GM19351 (cell line): ENCODE measurements at regions not wholly inside any gene's neighbourhood (a gene's known extent, or its start where the extent isn't known, plus 50 kb on each side); places are given as distances from the start of the nearest gene placed in this dataset.

Experiments used
- ATAC-seq: cut with Tn5 transposase; IDR thresholded peaks from one replicate; pipeline ENCODE4 v1.9.1; 2021; ENCODE audit warnings: mild to moderate bottlenecking, moderate library complexity; ENCODE audit not compliant: unreplicated experiment

DNA sequence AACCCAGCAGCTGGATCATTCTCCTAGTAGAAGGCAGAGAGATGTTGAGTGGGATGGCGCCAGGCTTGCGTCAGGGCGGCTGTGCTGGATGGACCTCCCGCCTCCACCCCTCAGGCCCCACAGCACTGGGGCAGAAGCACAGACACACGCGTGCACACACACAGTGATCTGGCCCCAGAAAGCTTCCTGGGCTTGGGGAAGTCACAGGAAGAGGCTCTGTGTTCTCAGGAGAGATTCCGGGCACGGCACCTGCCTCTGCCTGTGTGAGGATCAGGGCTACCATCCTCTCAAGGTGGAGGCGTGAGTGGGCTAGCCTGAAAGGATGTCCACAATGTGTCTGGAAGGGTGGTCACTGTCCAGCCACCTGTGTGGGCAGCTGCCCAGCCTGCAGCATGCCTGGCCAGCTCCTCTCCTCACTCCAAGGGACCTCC is 229.8 kb upstream of the HS6ST1 start:
- no peak for ATAC-seq

GRCh38 chr2:128549094-128549493 is 230.4 kb upstream of the HS6ST1 start:
- no peak for ATAC-seq

DNA sequence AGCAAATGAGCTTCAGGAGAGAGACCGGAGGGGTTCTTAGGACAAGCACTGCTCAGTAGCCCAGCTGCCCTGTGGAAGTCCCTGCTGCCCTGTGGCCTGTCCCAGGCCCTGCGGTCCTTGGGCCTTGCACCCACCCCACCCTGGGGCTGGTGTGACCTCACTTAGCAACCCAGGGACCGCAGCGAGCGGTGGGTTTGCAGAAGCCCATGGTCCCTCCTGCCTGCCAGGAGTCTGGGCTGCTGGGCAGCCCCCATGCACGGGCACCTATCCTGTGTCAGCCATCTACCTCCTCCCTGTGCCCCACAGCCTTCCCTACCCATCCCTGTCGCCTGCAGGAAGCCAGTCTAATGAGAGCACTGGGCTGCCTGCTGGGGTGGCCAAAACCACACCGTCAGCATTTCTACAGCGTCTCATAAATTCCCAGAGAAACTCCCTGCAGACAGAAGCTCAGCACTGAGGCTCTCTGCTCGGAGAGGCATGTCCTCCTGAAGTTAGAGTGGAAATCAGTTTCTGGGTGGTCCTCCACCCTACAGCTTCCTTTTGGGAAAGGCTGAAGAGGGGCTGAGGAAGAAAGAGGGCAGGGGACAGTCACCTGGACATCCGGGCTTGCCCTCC is 231.1 kb upstream of the HS6ST1 start:
- ATAC-seq, result no peak

DNA sequence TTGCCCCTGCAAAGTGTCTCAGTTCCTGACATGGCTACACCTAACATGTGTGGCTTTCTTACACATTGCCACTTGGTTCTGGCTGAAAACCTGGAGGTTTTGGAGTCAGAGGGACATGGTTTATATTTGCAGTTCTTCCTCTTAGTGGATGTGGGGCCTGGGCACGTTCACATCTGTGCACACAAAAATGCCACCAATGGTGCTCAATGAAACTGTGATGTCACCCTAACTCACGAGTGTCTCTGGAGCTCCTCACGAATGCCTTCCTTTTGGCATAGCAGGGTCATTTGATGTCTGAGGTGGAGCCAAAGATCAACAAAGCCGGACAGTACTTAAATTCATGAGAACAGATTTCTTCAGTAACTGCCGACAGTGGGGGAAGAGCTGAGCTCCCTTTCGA is 231.7 kb upstream of the HS6ST1 start:
- no peak for ATAC-seq

DNA sequence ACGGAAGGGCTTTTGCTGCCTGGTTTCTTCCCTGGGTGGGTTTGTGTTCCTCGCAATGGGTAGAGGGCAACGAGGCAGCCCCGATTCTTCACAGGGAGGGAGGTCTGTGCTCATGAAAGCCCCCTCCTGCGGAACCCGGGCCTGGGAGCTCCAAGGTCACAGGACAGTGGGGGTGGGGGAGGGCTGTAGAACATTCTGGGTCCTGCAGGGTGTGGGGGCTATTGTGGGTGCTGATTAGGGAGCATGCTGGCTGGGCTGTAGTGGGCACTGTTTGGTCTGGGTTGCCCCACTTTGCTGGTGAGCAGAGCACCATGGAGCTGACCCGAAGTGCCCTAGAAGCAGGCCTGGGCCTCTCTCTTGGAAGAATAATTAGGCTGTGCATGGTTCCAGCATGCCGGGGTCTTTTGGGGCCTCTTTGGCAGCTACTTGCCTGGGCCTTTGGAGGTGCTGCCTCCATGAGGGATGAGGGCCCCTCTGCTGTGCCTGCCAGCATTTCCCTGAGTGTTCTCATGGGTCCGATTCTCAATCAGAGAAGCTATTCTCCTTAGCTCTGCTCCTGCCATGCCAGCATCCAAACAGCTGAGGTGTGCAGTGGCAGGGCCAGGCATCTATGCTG is 232.2 kb upstream of the HS6ST1 start:
- ATAC-seq, result no peak

GRCh38 chr2:128551435-128551834 is 232.8 kb upstream of the HS6ST1 start:
- no peak for ATAC-seq

DNA sequence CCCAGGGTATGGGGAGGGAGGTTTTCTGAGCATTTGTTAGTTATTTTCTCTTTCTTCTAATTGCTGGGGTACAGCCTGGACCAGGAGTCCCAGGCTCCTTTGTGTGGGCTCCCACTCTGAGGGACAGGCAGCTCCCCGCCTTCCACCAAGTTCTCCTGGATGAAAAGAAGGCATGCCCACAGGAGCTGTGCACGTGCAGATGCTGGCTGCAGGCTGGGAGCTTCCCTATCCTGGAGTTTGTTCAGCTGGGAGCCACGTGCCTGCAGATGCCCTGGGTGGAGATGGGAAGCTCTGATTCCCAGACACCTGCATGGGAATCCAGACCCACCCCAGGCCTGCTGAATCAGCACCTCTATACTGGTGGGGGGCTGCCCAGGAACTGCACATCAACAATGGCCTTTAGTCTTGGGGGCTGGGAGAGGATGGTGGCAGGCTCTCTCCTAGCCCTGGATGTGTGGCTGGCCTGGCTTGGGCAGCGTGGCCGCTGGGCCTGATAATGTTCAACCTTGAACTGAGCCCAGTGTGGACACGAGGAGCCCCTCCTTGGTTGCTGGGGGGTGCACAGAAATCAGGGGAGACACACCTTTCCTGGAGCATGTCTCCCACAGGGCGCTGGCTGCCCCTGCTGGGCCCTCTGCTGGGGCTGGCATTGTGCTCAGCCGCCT is 233.6 kb upstream of the HS6ST1 start:
- ATAC-seq, result no peak

DNA sequence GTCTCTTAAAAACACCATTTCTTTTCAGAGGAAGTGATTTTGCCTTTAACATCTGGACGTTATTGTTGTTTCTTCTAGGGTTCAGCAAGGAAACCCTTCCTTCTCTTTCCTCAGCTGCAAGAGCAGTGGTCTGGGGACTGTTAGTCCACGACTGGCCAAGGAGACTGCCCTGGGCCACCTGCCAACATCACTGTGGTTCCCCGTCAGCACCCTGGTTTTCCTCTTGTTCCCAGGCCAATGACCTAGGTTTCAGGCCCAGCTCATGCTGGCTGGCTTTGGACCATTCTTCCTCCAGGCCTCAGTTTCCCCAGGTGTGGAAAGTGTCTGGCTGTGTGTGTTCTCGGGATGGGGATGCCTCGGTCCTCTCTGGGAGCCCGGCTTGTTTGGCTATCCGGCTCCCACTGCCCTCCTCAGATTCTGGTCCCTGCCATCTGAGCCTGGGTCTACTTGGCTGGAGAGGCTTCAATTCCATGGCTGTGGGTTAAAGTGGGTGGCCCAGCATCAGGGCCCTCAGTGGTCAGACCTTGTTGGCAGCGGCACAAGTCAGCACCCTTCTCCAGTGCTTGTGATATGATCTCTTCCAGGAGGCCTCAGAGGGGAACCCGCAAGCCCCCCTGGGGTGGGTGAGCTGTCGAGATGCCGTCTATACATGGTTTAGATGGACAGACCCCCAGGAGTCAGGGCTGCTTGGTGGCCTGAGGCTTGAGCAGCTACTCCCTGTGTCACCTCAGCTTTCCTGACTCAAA is 234.3 kb upstream of the HS6ST1 start:
- no peak for ATAC-seq

DNA sequence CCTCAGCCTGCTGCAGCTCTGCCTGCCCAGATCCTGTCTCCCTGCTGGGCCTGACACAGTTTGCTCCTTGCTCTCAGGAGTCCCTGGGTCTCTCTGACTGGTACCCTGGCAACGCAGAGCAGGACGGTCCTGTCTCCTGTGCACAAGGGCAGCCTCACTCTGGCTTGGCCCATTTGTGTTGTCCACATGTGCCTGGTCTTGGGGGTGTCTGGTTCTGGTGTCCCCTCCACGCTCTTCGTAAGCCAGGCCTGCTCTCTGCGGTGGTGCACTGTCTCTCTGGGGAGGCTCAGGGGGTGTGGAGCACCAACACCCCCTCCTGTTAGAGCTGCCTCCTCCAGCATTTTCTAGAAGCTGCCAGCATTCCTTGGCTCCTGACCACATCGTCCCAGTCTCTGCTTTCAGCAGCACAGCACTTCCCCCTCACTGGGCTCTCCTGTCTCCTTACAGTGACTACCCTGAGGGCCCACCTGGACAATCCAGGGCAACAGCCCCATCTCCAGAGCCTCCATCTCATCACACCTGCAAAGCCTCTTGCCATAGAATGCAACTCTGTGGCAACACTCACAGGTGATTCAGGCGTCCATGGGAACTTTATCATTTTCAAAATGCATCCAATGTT is 235.6 kb upstream of the HS6ST1 start:
- no peak for ATAC-seq

- ATAC-seq, result no peak
Measured at GRCh38 chr2:128555433-128555832, 236.8 kb upstream of the HS6ST1 start.

DNA sequence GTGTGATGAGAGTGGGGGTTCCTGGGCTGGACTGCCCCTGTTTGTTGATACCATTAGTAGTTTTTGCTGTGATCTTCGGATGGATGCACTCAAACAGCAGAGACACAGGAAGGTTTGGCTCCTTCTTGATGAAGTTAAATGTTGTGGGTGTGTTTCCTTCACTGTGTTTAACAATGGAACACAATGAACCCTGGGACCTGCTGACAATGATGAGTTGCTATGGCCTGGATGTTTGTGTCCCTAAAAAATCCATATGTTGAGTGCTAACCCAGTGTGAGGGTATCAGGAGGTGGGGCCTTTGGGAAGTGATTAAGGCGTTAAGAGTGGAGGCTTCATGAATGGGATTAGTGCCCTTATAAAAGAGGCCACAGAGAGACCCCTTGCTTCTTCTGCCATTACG is 237.4 kb upstream of the HS6ST1 start:
- no peak for ATAC-seq

GRCh38 chr2:128556633-128557032 is 238.0 kb upstream of the HS6ST1 start:
- no peak for ATAC-seq

DNA sequence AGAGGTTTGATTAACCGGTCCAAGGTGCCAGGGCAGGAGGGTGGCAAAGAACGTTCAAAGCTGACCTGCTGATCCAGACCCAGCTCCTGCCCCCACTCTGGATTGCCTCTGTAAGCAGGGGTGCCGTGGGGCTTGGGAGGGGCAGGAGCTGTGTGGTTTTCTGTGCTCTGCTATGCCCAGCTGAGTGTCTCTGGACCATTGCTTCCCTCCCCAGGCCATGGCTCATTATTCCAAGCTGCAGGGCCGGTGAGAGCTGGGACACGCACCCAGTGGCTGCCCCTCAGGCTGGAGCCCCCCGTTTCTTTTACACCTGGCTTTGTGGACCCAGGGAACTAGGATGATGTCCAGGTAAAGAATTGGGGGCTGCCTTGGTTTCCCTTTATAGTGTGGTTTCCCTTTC is 238.4 kb upstream of the HS6ST1 start:
- no peak for ATAC-seq

DNA sequence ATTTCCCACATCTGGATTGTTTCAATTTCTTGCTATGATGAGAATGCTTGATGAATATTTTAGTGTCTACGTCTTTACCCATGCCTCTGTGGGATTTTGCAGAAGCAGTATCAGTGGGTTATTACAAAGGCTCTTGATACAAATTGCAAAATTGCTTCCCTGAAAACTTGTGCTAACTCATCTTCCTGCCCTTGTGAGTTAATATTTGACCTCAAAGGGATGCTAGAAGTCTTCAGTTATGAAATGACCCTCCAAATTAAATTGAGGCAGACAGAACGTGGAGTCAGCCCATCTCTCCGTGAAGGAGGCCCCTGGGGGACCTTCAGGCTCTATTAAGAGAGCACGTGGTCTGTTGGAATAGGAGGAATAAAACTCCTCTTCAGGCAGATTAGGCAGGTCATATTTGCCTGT is 239.2 kb upstream of the HS6ST1 start:
- no peak for ATAC-seq

- no peak for ATAC-seq
Measured at GRCh38 chr2:128558441-128558840, 239.8 kb upstream of the HS6ST1 start.

GRCh38 chr2:128558895-128559532 is 240.3 kb upstream of the HS6ST1 start:
- ATAC-seq, result no peak

DNA sequence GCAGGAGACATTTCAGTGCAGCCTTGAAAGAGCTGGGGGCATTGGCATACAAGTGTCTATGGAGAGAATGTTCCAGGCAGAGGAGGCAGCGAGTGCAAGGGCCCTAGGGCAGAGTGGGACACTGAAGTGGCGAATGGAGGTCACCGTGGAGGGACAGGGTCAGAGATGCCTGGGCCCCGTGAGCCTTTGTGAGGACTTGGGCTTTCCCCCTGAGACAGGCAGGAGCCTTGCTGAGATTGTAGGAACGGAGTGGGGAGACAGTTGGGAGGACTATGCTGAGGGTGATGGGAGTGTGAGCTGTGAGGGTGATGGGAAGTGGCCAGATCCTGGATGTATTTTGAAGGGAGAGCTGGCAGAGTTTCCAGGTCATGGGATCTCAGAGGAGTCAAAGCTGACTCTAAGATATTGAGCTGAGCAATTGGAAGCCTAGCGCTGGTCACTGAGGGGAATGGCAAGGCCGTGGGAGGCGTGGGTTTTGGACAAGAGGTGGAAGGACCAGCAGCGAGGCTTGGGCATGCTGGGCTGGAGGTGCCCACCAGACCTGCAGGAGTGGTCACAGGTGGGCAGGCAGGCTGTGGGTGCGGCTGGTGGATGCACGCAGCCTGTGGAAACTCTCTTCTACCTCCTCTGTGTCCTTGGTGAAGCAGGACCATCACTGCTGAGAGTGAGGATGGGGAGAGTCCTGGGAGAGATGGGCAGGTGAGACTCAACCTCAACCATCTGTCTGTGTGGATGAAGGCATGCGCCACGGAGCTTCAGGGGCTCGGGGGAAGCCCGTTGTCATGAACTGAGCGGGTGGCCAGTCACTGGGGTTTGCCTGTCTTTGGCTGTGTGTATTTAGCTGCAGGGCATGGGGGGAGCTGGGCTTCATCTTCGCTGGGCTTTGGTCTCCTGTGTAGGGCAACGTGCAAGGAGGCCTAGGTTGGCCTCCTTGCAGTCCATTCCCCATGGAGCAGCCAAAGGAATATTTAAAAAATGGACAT is 241.2 kb upstream of the HS6ST1 start:
- ATAC-seq, result no peak

- no peak for ATAC-seq
Measured at GRCh38 chr2:128560718-128561117, 242.1 kb upstream of the HS6ST1 start.

DNA sequence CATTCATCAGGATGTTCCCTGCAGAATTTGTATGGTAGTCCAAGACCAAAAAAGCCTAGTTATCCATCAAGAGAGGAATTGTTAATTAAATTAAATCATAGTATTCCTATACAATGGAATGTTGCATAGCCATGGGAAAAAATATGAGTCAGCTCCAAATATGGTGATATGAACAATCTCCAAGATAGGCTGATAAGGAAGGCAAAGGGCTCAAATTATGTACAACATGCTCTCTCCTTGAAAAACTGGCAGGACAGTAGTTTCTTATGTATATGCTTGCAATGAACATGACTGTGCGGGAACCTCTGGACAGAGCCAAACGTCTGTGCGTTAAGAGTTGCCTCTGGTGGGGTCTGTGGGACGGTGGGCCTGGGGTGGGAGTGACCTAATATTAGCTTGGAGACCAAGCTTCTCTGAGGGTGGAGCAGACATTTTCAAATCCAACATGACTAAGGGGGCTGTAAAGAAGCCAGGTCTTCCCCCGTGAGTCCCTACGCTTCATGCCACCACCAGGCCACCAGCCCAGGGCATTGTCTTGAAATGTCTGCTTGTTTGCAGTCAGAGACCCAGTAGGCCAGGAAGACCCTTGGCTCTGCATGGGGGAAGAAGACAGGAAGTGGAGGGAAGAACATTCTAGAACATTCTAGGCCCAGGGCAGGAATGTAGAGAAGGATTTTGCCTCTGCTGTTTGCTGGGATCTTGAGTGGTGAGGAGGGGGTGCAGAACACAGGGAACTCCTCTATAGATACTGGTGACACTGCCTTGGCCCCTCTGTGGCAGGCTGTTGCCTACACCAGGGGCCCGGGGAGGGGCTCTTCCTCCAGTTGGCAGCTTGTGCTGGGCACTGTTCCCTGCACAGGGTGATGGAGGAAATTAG is 244.0 kb upstream of the HS6ST1 start:
- ATAC-seq, result no peak
